ENCODE measurements at regions not wholly inside any gene's neighbourhood (a gene's known extent, or its start where the extent isn't known, plus 50 kb on each side); places are given as distances from the start of the nearest gene placed in this dataset.
A peak's percentile ranks its signal among the peaks of the same experiment; 100 is the strongest.

DNA sequence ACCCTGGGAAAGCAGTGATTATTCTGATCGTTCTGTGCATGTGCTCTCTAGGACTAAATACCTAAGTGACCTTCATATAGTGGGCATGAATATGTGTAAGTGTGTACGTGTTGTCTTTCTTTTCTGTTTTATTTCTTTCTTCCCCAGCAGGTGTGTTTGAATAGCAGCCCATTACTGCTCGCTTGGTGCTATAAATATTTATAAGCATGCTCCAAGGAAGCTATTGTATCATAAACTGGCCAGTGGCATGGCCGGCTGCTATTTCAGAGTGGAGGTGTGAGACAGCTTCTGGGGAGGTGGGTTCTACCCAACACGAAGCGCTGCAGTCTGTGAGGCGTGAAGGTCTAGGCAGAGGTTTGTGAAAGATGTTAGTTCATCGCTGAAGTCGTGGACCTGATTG lies 641.8 kb downstream of the NTRK3 start:
- peaks cover 6% of the 10 kb centered on the region; the same call in 1 of the 2 replicates for H3K4me1 ChIP-seq
- DNase-seq = no peak
- TF ChIP-seq, protein P1, sequence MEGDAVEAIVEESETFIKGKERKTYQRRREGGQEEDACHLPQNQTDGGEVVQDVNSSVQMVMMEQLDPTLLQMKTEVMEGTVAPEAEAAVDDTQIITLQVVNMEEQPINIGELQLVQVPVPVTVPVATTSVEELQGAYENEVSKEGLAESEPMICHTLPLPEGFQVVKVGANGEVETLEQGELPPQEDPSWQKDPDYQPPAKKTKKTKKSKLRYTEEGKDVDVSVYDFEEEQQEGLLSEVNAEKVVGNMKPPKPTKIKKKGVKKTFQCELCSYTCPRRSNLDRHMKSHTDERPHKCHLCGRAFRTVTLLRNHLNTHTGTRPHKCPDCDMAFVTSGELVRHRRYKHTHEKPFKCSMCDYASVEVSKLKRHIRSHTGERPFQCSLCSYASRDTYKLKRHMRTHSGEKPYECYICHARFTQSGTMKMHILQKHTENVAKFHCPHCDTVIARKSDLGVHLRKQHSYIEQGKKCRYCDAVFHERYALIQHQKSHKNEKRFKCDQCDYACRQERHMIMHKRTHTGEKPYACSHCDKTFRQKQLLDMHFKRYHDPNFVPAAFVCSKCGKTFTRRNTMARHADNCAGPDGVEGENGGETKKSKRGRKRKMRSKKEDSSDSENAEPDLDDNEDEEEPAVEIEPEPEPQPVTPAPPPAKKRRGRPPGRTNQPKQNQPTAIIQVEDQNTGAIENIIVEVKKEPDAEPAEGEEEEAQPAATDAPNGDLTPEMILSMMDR (IDR thresholded peaks at IDR 0.05; ENCODE audit: low read depth, low read length) = no peak
- no peak overlapping the region for H3K4me3 ChIP-seq (ENCODE audit: low read depth, low read length)
- H3K36me3 ChIP-seq = no peaks in the 10 kb centered on the region
- H3K27me3 ChIP-seq = no peaks in the 10 kb centered on the region
- no peaks in the 10 kb centered on the region for H3K9me3 ChIP-seq

DNA sequence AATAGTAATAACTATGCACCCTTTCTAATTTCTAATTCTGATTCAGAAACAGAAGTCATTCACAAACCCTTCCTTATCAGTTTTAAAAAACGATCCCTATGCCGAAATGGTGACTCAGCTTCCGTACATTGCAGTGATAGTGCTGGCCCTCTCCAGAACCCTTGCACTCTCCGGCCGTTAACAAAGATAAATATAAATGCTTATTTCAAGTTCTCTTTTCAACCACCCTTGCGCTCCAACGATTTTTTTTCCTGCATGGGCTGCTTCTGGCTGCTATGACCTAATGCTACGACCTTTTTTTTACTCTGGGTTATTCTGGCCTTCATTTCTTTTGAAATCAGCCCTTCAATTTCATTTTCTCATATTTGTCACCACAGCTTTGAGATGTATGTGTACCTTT lies 646.2 kb downstream of the NTRK3 start:
- Histone ChIP-seq H3K9me3 (no peaks in the 10 kb centered on the region), H3K4me1 (peaks cover 10% of the 10 kb centered on the region; the same call in 1 of the 2 replicates), H3K27me3 (no peaks in the 10 kb centered on the region), H3K4me3 (ENCODE audit: low read depth, low read length) (no peak overlapping the region), H3K36me3 (no peaks in the 10 kb centered on the region)
- peak; percentile 23 for DNase-seq
- TF ChIP-seq, protein P1 (IDR thresholded peaks at IDR 0.05; ENCODE audit: low read depth, low read length) = no peak

- TF ChIP-seq, protein P1 (IDR thresholded peaks at IDR 0.05; ENCODE audit: low read depth, low read length) = 0 out of 2 replicates have a peak, but pooled peaks have one; percentile 10
- Histone ChIP-seq H3K36me3 (no peaks in the 10 kb centered on the region), H3K9me3 (no peaks in the 10 kb centered on the region), H3K4me1 (peaks cover 10% of the 10 kb centered on the region; the same call in 1 of the 2 replicates), H3K4me3 (ENCODE audit: low read depth, low read length) (no peak overlapping the region), H3K27me3 (no peaks in the 10 kb centered on the region)
- no peak for DNase-seq
These were observed 646.6 kb downstream of the NTRK3 start for GRCh38 chr15:87609894-87610293.

- Histone ChIP-seq H3K9me3 (no peaks in the 10 kb centered on the region), H3K4me3 (ENCODE audit: low read depth, low read length) (no peak overlapping the region), H3K4me1 (peaks cover 10% of the 10 kb centered on the region; the same call in 1 of the 2 replicates), H3K36me3 (no peaks in the 10 kb centered on the region), H3K27me3 (no peaks in the 10 kb centered on the region)
- TF ChIP-seq, protein P1 (IDR thresholded peaks at IDR 0.05; ENCODE audit: low read depth, low read length) = no peak
- DNase-seq = no peak
These were observed 647.1 kb downstream of the NTRK3 start for GRCh38 chr15:87609474-87609873.

GRCh38 chr15:87608238-87609028 lies 648.1 kb downstream of the NTRK3 start:
- Histone ChIP-seq H3K4me1 (peaks cover 10% of the 10 kb centered on the region; the same call in 1 of the 2 replicates), H3K27me3 (no peaks in the 10 kb centered on the region), H3K36me3 (no peaks in the 10 kb centered on the region), H3K4me3 (ENCODE audit: low read depth, low read length) (no peak overlapping the region), H3K9me3 (no peaks in the 10 kb centered on the region)
- no peak for DNase-seq
- TF ChIP-seq, protein P1 (IDR thresholded peaks at IDR 0.05; ENCODE audit: low read depth, low read length) = no peak

GRCh38 chr15:87606971-87607370 lies 649.6 kb downstream of the NTRK3 start:
- TF ChIP-seq, protein P1 (IDR thresholded peaks at IDR 0.05; ENCODE audit: low read depth, low read length) = no peak
- no peaks in the 10 kb centered on the region for H3K36me3 ChIP-seq
- H3K4me3 ChIP-seq (ENCODE audit: low read depth, low read length) = no peak overlapping the region
- no peaks in the 10 kb centered on the region for H3K9me3 ChIP-seq
- DNase-seq = no peak
- H3K4me1 ChIP-seq = peaks cover 10% of the 10 kb centered on the region; the same call in 1 of the 2 replicates
- H3K27me3 ChIP-seq = no peaks in the 10 kb centered on the region

Data from BE2C (cell line).